ENCODE measurements at regions not wholly inside any gene's neighbourhood (a gene's known extent, or its start where the extent isn't known, plus 50 kb on each side); places are given as distances from the start of the nearest gene placed in this dataset.
A peak's percentile ranks its signal among the peaks of the same experiment; 100 is the strongest.

DNA sequence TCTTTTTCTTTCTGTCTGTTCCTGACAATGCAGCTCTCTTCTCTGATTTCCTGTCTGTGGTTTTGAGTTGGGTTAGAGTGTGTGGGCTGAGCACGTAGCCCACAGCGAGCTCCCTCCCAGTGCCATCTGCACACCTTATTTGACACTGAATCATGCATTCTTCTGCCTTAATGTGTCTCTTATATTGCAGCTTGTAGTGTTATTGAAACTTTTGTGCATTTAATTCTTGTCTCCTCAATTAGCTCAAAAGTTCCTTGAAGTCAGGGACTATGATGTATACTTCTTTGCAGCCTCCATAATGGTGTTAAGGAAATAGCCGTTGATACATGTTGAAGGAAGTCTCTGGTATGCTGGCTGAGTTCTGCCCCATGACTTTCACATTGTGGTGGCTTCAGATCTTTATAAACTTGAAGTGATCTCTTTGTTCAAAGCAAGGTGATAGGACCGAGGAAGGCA lies 576.2 kb upstream of the CLINT1 start:
- DNase-seq (ENCODE audit: low read depth), result no peak
- in situ Hi-C loops (cut with HindIII; ENCODE audit: low pct_unique_long_range_greater_than_20kb, low sequenced_read_pairs), result no loop called here

DNA sequence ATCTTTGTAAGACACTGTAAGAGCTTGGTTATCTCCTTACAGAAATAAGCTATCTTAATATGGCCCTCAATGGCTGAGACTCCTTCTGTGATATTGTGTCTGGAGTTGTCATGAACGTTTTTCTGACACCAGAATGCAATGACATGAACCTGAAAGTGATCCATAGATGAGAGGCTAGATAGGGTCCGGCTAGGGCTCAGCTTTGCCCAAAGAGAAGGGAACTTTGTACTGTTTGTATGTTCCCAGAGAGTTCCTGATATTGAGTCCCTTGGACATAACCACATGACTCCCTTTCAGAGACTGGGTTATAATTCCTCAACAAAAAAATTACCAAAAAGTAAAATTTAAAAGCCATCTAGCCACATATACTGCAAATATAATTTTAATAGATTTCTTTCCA lies 575.8 kb upstream of the CLINT1 start:
- in situ Hi-C loops (cut with HindIII; ENCODE audit: low pct_unique_long_range_greater_than_20kb, low sequenced_read_pairs), result no loop called here
- DNase-seq (ENCODE audit: low read depth), result no peak

DNA sequence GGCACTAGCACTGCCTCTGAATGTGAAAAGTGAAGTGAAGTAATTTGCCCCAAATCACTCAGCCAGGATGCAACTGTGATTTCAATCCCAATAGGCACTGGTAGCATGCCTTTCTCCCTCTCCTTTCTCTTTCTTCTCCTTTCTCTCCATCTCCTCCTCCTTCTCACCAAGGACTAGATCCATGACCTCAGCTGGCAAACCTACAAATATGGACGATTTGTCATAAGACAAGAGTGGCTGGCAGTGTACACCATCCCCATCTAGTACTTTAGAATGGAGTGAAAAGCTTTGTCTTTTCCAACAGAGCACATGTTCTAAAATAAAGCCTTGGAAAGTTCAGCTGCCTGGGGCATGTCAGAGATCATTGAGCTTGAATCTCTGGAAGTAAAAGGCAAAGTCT lies 574.7 kb upstream of the CLINT1 start:
- DNase-seq (ENCODE audit: low read depth), result no peak
- in situ Hi-C loops (cut with HindIII; ENCODE audit: low pct_unique_long_range_greater_than_20kb, low sequenced_read_pairs), result no loop called here

DNA sequence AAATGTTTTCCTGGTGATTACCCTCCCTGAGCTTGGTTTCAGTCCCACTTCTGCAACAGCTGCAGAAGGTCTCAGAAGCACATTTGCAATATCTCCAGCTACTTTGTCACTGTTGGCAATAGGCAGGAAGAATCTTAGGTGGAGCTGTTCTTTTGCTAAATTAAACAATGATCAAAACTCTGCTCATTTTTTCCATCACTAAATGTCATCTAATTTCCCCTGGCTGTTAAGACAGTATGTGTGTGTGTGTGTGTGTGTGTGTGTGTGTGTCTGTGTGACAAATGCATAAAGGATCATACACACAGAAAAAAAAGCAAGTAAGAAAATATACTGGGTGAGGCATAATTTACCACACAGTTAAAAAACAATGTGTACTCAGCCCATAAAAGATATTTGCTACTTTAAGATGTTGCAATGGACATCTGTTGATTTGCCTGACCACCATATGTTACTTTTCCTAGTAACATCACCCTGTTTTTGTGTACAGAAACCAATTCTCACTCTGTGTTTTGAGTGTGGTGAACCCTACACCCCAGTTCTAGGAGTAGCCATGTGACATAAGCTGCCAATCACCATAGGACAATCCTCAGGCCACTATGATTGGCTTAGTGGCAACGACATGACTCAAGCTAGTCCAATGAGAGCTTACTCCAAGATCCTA lies 572.6 kb upstream of the CLINT1 start:
- no peak for DNase-seq (ENCODE audit: low read depth)
- in situ Hi-C loops (cut with HindIII; ENCODE audit: low pct_unique_long_range_greater_than_20kb, low sequenced_read_pairs), result no loop called here

DNA sequence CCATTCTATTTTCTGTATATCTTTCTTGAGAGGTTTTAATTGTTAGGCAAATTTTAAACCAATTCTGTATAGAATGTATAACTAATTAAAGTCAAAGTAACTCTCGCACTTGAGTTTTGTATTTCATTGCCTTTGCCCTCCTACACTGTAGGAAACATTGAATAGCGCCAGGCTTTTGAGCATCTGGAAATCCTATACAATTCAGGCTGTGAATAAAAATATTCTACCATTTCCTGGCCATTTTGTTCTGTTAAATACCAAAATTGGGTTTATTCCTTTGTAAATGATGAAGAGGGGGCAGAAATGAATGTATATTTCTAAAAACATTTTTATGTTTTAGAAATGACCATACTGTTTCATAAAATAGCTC lies 571.8 kb upstream of the CLINT1 start:
- in situ Hi-C loops (cut with HindIII; ENCODE audit: low pct_unique_long_range_greater_than_20kb, low sequenced_read_pairs), result no loop called here
- DNase-seq (ENCODE audit: low read depth), result no peak

DNA sequence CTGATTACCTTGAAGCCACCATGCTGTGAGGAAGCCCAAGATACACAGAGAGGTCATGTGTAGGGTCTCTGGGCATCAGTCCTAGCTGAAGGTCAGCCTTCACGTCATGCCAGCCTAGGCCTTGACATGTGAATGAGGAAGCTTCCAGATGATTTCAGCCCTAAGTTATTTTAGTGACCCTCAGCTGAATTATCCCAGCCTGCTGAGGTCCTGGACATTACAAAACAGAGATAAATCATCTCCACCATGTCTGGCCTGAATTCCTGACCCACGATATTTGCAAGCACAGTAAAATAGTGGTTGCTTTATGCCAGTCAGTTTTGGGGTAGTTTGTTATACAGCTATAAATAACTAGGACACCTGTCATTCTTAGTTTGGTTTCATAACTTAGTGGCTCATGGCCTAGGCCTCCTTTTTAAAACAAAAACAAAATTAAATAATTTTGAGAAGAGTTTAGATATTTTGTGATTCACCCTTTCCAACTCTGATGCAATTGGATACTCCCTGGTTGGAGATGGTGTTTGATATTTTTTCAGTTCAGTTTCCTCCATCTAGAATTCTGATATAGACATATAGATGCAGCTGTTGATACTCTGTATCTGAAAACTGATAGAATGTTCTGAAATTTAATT lies 571.3 kb upstream of the CLINT1 start:
- in situ Hi-C loops (cut with HindIII; ENCODE audit: low pct_unique_long_range_greater_than_20kb, low sequenced_read_pairs), result no loop called here
- DNase-seq (ENCODE audit: low read depth), result no peak

DNA sequence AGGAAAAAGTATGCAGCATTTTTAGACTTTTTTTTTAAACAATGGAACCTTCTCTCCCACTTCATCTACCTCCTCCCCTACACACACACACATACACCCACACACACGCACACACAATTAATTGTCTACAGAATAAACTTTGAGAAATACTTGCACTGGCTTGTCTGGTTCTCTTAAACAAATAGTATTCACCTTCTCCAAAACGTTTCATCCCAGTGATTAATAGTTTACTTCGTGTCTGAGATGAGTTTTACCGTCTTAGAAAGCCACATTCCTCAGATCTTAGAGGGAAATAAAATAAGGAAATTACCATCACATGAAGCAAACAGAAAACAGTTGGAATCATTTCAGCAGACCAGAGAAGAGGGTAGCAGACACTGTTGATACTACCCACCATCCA lies 570.6 kb upstream of the CLINT1 start:
- no peak for DNase-seq (ENCODE audit: low read depth)
- in situ Hi-C loops (cut with HindIII; ENCODE audit: low pct_unique_long_range_greater_than_20kb, low sequenced_read_pairs), result no loop called here

DNA sequence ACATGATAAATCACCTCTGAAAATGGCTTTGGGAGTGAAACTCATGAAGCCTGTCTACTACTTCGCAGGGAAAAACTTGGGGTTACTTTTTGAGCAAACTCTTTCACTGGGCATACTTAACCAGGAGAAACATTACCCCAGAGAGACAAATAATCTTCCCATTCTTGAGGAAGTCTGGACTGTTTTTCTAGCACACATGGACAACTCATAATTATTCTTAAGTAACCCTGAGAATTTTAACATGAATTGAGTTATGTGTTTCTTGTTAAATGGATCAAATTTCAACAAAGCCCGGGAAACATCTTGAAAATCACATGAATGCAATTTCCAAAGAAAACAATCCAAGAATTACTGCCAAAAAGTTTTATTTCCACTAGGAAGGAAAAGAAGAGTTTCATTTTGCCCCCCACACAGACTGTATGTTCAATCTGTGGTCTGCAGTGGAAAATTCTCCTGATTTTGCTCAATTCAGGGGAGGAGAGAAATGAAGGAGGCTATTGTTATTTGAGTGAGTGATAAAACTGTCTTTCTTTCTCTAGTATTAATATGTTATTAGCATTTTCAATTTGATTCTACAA lies 564.8 kb upstream of the CLINT1 start:
- in situ Hi-C loops (cut with HindIII; ENCODE audit: low pct_unique_long_range_greater_than_20kb, low sequenced_read_pairs), result no loop called here
- no peak for DNase-seq (ENCODE audit: low read depth)

DNA sequence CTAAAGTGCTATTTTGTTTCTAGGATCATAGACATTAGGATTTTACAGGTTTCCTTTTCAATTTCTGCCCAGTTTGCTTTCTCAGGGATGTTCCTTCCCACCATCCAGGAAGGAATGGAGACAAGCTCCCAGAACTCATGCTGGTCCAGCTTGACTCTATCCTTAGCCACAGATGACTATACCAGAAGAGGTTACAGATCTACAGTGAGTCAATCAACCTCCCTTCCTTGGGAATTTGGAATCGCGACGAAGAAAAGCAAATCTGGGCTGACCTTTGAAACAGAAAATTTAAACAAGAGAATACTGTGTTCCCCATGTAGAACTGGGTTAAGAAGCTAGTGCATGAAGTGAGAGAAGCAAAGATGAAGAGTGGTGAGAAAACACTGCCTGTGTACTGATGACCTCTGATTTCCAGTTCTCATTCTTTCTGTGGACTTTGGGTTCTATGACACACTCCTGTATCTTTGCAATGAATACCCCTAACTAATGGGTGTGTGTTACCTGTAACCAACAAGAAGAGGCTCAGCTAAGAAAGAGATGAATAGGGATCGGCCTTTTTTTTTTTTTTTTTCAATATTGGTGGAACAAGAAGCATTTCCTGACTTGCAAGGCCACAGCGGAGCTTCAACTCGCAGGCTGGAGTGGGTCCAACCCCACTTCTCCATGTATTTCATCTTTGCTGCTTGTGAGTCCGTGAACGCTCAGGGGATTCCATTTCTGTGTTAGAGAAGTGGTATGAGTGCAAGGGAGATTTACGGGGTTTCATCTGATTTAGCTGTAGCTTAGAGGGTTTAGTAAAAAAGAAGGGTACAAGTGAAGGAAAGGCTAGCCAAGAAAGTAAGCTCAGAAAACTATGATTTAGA lies 563.9 kb upstream of the CLINT1 start:
- DNase-seq (ENCODE audit: low read depth), result no peak
- in situ Hi-C loops (cut with HindIII; ENCODE audit: low pct_unique_long_range_greater_than_20kb, low sequenced_read_pairs), result no loop called here

DNA sequence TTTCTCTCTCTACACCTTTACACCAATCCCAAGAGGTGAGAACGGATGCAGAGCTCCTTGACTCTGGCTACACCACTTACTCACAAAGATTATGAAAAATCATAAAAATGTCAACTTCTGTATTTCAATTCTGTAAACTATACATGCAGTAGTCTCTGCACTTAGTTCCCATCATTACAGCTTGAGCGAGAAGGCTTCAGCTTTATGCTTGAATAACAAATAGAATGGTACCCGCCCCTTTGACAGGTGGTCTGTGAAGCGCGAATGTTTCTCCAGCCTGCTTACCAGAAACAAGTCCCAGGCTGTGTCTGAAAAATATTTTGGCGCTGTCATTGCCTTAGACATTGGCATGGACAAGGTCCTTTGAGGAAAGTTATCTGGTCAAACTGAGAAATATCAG lies 562.4 kb upstream of the CLINT1 start:
- in situ Hi-C loops (cut with HindIII; ENCODE audit: low pct_unique_long_range_greater_than_20kb, low sequenced_read_pairs), result no loop called here
- DNase-seq (ENCODE audit: low read depth), result no peak

DNA sequence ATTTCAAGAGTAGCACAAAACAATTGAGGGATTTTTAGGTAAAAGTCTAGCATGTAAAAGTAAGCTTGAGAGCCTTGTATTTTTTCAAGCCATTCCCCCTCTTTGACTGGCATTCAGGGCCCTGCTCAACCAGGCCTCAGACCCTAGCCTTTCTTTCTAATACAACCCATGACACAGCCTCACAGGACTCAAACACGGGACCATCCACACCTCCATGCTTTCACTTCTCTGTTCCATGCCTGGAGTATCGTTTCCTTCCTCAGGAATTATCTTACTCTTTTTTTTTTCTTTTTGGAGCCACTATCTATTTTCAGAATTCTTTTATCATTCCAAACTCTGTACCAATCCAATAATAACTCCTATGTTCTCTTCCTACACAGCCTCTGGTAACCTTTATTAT lies 560.2 kb upstream of the CLINT1 start:
- no peak for DNase-seq (ENCODE audit: low read depth)
- in situ Hi-C loops (cut with HindIII; ENCODE audit: low pct_unique_long_range_greater_than_20kb, low sequenced_read_pairs), result no loop called here

DNA sequence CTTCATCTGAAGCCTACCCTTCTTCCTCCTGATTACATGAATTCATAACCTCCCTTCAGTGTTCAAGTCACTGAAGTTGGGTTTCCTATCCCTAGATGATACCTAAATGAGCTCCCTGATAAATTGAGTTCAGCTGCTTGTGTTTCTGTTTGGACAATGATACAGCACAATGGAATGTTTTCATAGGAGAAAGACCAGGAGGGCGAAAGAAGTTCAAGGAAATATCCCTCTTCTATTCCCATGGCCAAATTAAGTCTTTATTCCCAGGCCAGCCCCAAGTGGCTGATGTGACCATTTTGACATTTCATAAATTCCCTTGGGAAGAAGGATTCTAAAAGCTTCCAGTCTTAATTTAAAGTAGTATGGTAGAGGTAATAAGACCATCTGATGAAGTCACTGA lies 555.8 kb upstream of the CLINT1 start:
- in situ Hi-C loops (cut with HindIII; ENCODE audit: low pct_unique_long_range_greater_than_20kb, low sequenced_read_pairs), result no loop called here
- peak; percentile 82 for DNase-seq (ENCODE audit: low read depth)

DNA sequence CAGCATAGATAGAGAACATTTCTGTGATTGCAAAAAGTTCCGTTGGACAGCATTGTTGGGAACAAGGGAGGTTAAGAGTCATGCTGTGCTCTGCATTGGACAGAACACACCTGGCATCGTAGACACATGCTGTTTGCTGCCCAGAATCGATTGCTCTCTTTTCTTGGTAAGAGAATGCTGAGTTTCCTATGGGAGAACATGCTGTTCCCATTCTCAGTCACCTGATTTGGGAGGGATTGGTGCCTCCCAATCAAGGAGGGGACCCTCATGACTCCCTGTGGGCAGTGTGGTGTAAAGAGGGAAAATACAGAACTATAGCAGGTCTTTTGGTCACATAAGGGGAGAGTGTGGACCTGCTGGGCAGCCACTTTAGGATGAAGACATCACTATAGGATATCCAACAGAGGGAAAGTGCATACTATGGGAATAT lies 555.4 kb upstream of the CLINT1 start:
- peak; percentile 14 for DNase-seq (ENCODE audit: low read depth)
- in situ Hi-C loops (cut with HindIII; ENCODE audit: low pct_unique_long_range_greater_than_20kb, low sequenced_read_pairs), result no loop called here

DNA sequence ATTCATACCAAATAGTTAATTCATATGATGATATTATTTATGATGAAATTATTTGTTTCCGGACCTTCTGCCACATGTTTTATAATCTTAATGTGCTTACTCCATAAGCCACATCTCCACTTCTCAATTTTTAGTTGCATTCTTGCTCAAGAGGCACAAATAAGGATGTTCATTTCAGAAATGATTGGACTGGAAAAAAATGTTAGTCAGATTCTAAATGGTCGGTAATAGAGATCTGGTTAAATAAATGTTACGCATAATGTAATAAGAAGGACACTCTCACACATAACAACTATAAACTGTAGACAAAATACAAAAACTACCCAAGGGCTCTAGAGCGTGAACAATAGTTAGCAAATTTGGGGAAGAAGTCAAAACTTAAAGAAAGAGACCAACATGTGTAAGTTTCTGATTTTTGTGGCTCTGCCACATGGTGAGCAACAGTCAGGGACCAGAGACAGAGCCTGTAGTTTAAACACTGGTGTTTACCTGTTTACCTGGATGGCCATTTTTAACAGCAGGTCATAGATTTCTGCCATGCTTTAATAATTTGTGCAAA lies 554.3 kb upstream of the CLINT1 start:
- DNase-seq (ENCODE audit: low read depth), result no peak
- in situ Hi-C loops (cut with HindIII; ENCODE audit: low pct_unique_long_range_greater_than_20kb, low sequenced_read_pairs), result no loop called here

DNA sequence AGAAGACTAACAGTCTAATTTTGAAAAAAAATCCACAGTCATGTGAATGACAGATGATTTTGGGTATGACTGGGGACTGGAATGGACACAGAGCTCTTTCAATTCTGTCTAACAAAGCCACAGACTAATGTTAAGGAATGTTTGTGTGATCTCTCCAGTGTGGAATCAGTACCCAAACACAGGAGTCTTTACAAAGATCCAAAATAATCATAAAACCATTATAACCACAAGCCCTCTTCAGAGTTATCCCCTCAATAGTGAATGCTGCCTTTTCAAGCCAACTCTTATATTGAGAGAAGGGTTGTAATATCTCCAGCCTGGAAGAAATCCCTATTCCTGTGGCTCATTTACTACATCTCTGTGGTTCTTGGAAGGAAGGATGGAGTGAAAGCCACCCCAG lies 552.0 kb upstream of the CLINT1 start:
- no peak for DNase-seq (ENCODE audit: low read depth)
- in situ Hi-C loops (cut with HindIII; ENCODE audit: low pct_unique_long_range_greater_than_20kb, low sequenced_read_pairs), result no loop called here

DNA sequence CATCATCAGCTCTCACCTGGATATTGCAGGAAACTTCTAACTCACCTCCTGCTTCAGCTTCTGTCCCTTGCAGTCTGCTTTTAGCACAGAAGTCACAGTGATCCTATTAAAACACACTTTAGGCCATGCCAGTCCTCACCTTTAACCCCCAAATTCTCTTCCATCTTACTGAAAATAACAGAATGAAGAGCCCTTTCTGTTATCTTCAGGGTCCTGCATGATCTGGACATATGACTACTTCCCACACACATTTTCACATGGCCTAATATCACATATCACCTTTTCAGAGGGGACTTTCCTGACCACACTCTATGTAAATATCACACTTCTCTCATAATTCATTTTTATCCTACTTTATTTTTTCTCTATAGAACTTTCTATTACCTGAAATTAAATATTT lies 550.6 kb upstream of the CLINT1 start:
- no peak for DNase-seq (ENCODE audit: low read depth)
- in situ Hi-C loops (cut with HindIII; ENCODE audit: low pct_unique_long_range_greater_than_20kb, low sequenced_read_pairs), result no loop called here

DNA sequence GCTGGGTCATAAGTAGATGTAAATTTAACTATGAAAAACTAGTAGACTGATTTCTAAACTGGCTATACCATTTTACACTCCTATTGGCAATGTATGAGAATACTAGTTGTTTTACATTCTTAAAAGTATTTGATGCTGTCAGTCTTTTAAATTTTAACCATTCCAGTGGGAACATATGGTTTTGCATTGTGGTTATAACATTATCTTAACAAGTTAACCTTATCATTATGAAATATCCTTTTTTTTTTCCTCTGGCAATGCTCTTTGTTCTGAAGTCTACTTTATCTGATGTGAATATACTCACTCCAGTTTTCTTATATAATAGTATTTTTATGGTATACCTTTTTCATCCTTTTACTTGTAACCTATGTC lies 548.9 kb upstream of the CLINT1 start:
- no peak for DNase-seq (ENCODE audit: low read depth)
- in situ Hi-C loops (cut with HindIII; ENCODE audit: low pct_unique_long_range_greater_than_20kb, low sequenced_read_pairs), result no loop called here

DNA sequence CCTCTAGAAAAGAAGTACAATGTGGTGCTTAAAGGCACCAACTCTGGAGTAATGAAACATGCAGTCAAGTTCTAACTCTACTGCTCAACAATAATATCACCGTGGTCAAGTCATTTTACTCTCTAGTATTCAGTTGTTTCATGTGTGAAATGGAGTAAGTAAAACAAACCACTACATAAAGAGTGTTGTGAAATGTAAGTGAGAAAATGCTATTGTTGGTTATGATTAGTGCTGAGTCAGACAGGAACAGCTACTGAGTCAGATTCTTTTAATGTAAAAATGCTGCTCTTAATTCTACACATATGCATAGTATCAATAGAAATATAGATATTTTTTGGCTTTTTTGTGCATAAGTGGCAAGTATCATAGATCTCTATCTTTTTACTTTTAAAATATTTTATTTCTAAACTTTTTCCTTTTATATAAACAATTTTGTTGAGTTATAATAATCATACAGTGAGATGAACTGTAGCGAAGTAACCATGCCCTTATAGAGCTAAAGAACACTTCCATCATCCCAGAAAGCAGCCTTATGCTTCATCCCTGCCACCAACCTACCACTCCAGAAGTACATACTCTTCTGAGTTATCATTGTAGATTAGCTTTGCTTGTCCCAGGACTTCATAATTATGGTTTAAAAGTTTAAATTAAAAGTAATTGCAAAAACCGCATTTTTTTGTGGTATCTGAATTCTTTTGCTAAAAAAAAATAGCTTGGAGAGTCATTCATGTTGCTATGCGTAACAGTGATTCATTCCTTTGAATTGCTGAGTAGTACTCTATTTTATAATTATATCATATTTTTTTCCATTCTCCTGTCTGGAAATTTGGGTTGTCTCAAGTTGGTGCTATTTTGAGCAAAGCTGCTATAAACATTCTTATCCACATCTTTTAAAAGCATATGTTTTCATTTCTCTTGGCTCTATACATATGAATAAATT lies 548.2 kb upstream of the CLINT1 start:
- in situ Hi-C loops (cut with HindIII; ENCODE audit: low pct_unique_long_range_greater_than_20kb, low sequenced_read_pairs), result no loop called here
- no peak for DNase-seq (ENCODE audit: low read depth)
